Peyer's patch (tissue), 4 donors: ENCODE measurements at regions not wholly inside any gene's neighbourhood (a gene's known extent, or its start where the extent isn't known, plus 50 kb on each side); places are given as distances from the start of the nearest gene placed in this dataset.

Experiments used
- DNase-seq, 3 donors: peaks; one replicate each; pipeline ENCODE4 v3.0.0-alpha.2; 2017 to 2019
- H3K27ac ChIP-seq, 4 donors: fragments of 200-600 bp; sonication (generic); one replicate each; pipeline ENCODE4 v1.5.1; 2016 to 2019
- H3K27me3 ChIP-seq, 2 donors: fragments of 200-600 bp; sonication (generic); one replicate each; pipeline ENCODE4 v1.5.1; 2019
- H3K36me3 ChIP-seq, 3 donors: fragments of 200-600 bp; sonication (generic); one replicate each; pipeline ENCODE4 v1.5.1; 2016 to 2019
- H3K4me1 ChIP-seq, 4 donors: fragments of 200-600 bp; sonication (generic); one replicate each; pipeline ENCODE4 v1.5.1; 2016 to 2019
- H3K4me3 ChIP-seq, 4 donors: fragments of 200-600 bp; sonication (generic); 1 replicate in 3 of 4; 2 replicates in 1 of 4; pipeline ENCODE4 v1.5.1; 2016 to 2019; ENCODE audit warnings: mild to moderate bottlenecking in 1 of 4
- H3K9me3 ChIP-seq, 4 donors: fragments of 200-600 bp; sonication (generic); one replicate each; pipeline ENCODE4 v1.5.1; 2016 to 2019; ENCODE audit warnings: mild to moderate bottlenecking in 1 of 4
- CTCF ChIP-seq, 6 experiments: fragments of 450-650 bp in 4 of 6; fragments of 200-600 bp in 2 of 6; sonication (generic) in 1 of 6; IDR thresholded peaks; one replicate each; pipeline ENCODE4 v1.5.1; 2017 to 2019; ENCODE audit warnings: antibody characterized with exemption in 6 of 6, mild to moderate bottlenecking in 3 of 6, moderate library complexity in 1 of 6
- POLR2A ChIP-seq, 2 donors: fragments of 450-650 bp; IDR thresholded peaks; one replicate each; pipeline ENCODE4 v1.5.1; 2017; ENCODE audit warnings: antibody characterized with exemption in 2 of 2, mild to moderate bottlenecking in 2 of 2, moderate library complexity in 2 of 2

- Histone ChIP-seq H3K4me1 (no peaks in the 10 kb centered on the region), H3K36me3 (no peaks in the 10 kb centered on the region), H3K27me3 (no peaks in the 10 kb centered on the region), H3K4me3 (no peak overlapping the region), H3K9me3 (no peaks in the 10 kb centered on the region), H3K27ac (no peak overlapping the region)
- DNase-seq = peak in 1 of 3 donors; percentile 18
- no peak for TF ChIP-seq CTCF (IDR thresholded peaks at IDR 0.05)
- no peak for TF ChIP-seq POLR2A (IDR thresholded peaks at IDR 0.05)
These were observed 534.2 kb downstream of the TBC1D22A start for GRCh38 chr22:47296405-47297260.

- peak in 1 of 3 donors; percentile 19 for DNase-seq
- no peak for TF ChIP-seq CTCF (IDR thresholded peaks at IDR 0.05)
- no peak for TF ChIP-seq POLR2A (IDR thresholded peaks at IDR 0.05)
- no peak overlapping the region for H3K4me3 ChIP-seq
These were observed 533.5 kb downstream of the TBC1D22A start for GRCh38 chr22:47295982-47296381.

GRCh38 chr22:47295226-47295901, 532.9 kb downstream of the TBC1D22A start:
- peak in 2 of 3 donors; percentile 25 to 29 for DNase-seq
- Histone ChIP-seq H3K27ac (no peak overlapping the region), H3K4me3 (no peak overlapping the region), H3K27me3 (no peaks in the 10 kb centered on the region), H3K9me3 (no peaks in the 10 kb centered on the region), H3K36me3 (no peaks in the 10 kb centered on the region), H3K4me1 (no peaks in the 10 kb centered on the region)
- no peak for TF ChIP-seq CTCF (IDR thresholded peaks at IDR 0.05)
- TF ChIP-seq POLR2A (IDR thresholded peaks at IDR 0.05) = no peak

More at GRCh38 chr22:47295982-47296381, 533.5 kb downstream of the TBC1D22A start:
- Histone ChIP-seq H3K4me1 (no peaks in the 10 kb centered on the region), H3K36me3 (no peaks in the 10 kb centered on the region), H3K9me3 (no peaks in the 10 kb centered on the region), H3K27me3 (no peaks in the 10 kb centered on the region), H3K27ac (no peak overlapping the region)

GRCh38 chr22:47294576-47294975, 532.1 kb downstream of the TBC1D22A start:
- Histone ChIP-seq H3K9me3 (no peaks in the 10 kb centered on the region), H3K4me1 (no peaks in the 10 kb centered on the region), H3K4me3 (no peak overlapping the region), H3K27me3 (no peaks in the 10 kb centered on the region), H3K27ac (no peak overlapping the region), H3K36me3 (no peaks in the 10 kb centered on the region)
- DNase-seq = peak in 1 of 3 donors; percentile 19
- no peak for TF ChIP-seq CTCF (IDR thresholded peaks at IDR 0.05)
- TF ChIP-seq POLR2A (IDR thresholded peaks at IDR 0.05) = no peak

GRCh38 chr22:47294222-47294532, 531.7 kb downstream of the TBC1D22A start:
- Histone ChIP-seq H3K4me3 (no peak overlapping the region), H3K36me3 (no peaks in the 10 kb centered on the region), H3K27ac (no peak overlapping the region), H3K27me3 (no peaks in the 10 kb centered on the region), H3K9me3 (no peaks in the 10 kb centered on the region), H3K4me1 (no peaks in the 10 kb centered on the region)
- TF ChIP-seq CTCF (IDR thresholded peaks at IDR 0.05) = no peak
- peak in 2 of 3 donors; percentile 38 to 46 for DNase-seq
